Caki2 (cell line): ENCODE measurements at regions not wholly inside any gene's neighbourhood (a gene's known extent, or its start where the extent isn't known, plus 50 kb on each side); places are given as distances from the start of the nearest gene placed in this dataset.

Experiments used
- DNase-seq: peaks from one replicate; pipeline ENCODE4 v3.0.0-alpha.2; 2015; ENCODE audit warnings: low read depth
- in situ Hi-C: cut with HindIII; loops from 2 replicates; pipeline ENCODE4 v1.10.0; 2016; ENCODE audit warnings: low sequenced_read_pairs, low pct_unique_long_range_greater_than_20kb, mixed read lengths

DNA sequence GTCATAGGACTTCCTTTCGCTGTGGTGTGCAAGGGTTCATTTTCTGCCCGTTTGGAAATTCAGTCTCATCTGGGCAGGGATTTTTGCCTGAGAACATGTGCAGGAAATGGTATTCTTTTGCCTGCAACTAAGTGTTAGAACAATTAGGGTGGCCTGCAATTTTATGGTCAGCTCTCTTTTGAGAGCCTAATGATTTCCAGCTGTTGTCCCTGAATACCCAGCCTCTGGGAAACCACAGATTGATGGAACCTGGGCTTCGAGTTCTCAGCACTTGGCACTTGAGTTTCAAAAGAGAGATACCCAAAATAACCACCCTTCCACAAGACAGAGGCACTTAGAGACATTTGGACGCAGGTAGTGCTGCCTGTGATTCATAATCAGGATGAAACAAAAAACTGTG is 217.2 kb upstream of the FOXA2 start:
- in situ Hi-C loops = no loop called here
- no peak for DNase-seq

DNA sequence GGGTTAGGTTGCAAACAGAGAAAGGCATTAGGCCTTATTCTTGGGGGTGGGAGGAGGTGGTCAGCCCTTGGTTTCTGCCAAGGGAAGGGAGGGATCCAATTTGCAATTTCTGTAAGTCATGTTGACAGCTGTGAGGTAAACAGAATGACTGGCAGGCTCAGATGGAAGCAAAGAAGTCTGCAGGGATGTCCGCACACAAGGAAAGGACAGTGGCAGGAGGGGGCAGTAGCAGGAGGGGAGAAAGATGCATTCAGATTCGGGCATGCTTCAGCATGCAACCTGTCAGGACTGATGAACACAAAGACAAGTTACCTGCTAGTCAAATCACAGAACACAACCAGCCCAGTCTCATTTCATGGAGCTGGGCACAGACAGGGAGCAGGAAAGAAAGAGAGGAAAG is 217.9 kb upstream of the FOXA2 start:
- in situ Hi-C loops = no loop called here
- DNase-seq = no peak

DNA sequence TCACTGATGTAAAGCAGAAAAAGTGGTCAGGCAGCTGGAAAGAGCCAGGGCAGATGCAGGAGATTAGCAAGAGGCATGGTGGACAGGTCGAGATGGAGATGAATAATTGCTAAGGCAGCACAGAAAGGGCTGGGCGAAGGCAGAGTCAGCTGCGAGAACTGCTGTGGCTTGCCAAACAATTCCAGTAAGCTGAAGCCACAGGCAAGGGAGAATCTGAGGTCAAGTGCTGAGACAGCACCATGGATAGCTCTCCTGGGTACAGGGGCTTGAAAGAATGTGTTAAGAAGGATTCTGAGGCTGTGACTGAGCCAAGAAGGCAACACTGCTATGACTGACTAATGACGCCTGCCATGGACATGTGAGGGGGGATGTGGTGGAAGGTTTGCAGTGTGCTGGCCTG is 220.8 kb upstream of the FOXA2 start:
- peak; percentile 32 for DNase-seq
- in situ Hi-C loops = no loop called here

DNA sequence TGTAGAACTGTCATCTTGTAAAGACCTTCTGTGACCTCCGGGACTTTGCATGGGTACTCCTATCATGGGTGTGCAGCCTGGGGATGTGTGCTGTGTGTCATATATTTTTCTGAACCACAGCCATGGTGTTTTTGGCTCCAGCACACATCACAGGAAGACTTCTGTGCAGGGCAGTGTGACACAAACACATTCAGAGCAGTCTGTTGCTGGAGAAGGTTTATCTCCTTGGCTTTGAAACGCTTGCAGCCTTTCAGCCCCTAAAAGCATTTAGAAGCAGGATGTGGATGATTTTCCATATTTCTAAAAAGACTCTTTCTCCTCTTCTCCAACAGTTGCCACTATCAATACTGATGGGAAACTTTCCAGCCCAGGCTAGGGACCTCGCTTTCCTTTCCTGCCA is 221.6 kb upstream of the FOXA2 start:
- in situ Hi-C loops = no loop called here

DNA sequence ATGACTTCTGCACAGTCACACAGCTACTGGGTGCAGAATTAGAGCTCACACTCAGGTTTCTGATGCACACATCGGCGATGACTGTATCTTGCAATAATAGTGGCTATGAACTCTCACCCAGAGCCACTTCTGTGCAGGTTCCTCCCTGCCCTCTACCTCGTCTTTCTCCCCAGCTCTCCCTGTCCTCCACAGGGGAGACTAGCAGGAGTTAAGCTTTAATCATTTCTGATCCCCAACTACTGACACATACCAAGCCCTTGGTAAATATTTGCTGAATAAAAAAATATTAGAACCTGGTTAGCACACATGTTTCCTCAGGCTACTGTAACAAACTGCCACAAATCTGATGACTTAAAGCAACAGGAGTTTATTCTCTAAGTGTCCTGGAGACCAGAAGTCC is 222.7 kb upstream of the FOXA2 start:
- DNase-seq = no peak
- in situ Hi-C loops = no loop called here

More for the DNA sequence above, 221.6 kb upstream of the FOXA2 start:
- no peak for DNase-seq

DNA sequence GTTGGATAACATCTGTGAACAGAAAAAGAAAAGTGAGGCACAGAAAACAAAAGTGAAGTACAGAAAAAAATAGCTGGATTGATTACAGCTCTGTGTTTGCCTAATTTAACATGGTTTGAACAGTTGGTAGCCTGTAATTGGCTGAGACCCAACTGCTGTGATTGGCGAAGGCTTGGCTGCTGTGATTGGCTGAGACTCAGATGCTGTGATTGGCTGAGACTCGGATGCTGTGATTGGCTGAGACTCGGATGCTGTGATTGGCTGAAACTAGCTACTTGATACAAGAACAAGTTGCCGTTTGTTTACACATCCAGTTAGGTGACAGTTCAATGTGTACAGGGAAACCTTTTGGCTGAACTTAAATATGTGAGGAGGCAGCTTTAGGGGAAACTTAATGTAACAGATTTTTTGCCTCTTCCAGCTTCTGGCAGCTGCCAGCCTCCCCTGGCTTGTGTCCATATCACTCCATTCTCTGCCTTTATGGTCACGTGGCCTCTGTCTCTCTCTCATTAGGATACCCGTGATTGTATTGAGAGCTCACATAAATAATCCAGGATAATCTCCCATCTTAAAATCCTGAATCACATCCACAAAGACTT is 223.4 kb upstream of the FOXA2 start:
- in situ Hi-C loops = no loop called here
- no peak for DNase-seq

DNA sequence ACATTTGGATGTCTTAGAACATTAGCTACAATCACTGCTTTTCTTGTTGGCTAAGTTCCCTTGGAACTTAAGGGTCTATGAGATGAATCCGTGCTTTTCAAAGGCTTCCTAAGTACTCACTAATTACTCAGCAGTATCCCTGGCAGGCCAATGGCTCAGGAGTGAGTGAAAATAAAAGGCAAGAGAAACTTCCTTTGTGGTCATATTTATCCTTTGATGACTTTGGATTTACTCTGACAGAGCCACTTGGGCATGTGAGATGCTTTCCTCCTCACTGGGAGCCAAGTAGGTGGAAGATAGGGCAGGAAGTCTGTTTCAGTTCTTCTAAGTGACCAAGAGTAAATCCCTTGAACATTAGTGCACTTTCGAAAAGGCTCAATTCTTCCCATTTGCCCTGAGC is 224.3 kb upstream of the FOXA2 start:
- in situ Hi-C loops = no loop called here
- no peak for DNase-seq

DNA sequence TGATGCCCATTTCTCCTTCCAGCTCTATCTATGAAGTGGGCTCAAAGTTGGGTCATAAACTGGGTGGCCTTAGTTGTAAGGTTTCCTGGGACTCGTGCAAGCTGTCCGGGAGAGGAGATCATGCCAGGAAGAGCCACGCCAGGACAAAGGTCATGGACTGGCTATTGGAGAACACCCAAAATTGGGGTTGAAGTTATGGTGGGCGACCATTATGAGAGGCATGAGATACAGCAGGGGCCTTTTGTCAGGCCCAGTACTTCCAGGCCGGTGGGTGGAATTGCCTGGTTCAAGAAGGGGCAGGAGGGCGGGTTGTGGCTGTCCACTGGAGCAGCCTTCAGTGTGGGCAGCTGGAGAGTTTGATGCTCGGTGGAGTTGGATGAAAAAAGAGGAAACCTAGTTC is 225.1 kb upstream of the SSTR4 start:
- no peak for DNase-seq
- in situ Hi-C loops = no loop called here

DNA sequence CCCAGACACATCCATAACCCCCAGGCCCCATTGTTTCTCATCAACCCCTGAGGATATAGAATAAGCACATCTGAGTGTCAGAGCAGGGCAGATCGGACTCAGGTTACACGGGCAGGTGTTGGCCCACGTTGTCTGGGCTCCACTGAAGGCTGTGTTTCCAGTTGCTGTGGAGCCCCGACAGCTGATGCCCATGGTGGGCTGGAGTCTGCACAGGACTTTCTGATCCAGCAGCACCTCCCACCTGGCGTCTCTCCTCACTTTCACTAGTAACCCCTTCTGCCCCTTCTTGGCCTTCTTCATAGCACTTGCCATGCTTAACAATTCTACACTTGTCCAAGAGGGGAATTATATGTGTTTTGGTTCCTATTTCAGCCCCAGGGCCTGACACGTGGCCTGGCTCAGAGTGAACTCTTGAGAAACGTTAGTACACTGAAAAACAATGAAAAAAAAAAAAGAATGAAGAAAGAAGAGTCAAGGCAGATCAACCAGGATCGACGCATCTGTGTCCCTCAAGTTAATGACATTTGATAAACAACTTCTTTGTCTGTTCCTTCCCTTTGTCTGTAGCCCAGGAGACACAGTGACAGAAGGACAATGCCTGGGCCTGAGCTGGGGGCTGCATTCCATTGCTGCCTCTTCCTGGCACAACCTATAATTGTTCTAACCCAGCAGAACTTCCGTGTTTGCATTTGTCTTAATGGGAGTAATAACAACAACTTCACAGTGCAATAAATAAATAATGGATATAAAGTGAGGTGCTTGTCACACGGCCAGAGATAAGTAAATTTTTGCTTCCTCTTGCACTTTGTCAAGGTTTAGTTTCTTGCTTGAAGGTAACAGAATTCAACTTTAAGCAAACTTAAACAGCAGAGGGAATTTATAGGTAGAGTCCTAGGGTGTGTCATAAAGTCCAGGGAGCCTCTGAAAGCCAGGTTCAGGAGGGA is 224.2 kb upstream of the SSTR4 start:
- in situ Hi-C loops = no loop called here
- DNase-seq = no peak

DNA sequence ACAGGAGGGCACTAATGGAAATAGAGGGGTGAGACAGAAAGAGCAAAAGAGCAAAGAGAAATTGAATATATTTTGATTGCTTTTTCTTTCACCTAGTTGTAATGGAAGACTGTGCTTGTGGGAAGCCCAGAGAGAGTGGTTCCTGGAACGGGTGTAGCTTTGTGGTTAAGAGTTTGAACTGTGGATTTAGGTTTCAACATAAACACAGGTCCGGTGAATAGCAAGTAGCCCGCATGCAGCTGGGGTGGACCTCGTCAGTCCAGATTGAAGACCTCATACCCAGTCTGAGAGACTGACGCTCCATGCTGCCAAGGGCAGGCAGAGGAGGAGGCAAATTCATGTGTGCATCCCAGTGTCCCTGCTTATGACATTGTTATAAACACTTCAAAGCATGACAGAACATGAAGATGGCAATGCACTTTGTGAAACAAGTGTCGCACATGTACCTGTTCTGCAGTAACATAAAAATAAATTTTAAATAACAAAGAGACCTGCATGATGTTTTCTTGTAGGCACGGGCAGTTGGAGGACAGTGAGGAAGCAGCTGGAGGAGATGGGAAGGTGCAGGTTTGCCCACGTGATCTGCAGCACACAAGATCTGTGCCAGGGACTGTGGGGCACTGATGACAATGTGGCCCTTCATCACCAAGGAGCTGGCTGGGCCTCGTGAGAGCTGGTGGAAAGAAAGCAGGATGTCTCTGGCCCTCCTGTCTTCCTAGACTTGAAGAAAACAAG is 220.5 kb upstream of the SSTR4 start:
- in situ Hi-C loops = no loop called here
- DNase-seq = no peak

DNA sequence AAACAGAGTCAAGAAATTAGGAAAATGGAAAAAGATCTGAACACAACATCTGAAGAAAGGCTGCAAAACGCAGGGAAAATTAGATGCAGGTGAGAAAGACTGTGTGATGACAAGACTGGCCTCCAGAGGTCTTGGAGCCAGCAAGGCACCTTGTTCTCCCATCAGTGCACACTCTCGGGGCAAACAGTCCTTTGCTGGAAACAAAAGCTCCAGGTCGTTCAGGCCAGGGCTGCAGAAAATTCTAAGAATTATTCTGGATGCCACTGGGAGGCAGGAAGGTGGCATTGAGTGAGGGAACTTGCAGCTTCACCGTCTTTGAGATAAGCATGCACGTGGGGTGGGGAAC is 219.9 kb upstream of the SSTR4 start:
- in situ Hi-C loops = no loop called here
- DNase-seq = no peak

DNA sequence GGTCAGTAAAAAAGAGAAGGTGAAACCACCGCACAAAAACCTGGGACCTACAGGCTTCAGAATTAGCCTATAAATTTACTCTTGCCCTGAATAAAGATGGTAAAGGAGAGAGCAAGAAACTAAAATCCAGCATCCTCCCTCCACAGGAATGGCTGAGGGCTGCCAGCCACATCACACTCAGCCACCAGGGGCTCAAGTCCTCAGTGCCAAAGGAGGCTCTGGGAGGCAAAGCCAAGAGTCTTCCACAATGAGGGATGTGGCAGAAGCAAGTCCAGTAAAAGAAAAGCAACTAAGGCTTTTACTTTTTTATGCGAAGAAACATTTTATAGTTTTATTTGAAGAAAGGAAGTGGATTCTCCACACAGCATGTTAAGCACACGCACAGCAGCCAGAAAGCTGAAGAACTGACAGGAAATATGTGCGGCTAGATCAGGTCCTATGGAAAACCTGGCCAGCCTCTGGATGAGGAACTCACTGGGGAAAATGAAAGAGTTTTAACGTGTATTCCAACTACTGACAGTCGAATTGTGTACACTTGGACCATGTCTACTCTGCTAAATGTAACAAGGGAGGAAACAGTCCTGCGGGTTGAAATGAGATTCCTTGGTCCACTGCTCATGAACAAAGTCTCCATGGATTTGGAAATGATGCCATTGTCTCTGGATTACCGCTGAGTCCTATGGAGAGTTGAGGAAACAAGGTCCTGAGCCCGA is 219.4 kb upstream of the SSTR4 start:
- DNase-seq = no peak

DNA sequence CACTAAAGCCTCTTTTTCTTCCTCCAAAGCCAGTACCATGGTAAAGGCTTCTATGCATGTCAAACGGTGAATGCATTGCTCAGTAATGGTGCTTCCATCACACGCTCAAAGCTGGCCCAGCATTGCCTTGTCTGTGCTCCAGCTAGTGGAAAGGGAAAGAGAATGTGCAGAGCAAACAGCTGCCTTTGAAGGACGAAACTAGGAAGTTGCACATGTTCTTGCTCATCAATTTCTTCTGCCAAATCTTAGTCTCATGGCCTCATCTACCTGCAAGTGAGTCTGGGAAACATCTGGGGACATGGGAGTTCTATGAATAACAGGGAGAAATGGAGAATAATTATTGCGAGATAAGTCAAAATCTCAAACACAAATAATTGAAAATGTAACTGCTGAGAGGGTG is 216.5 kb upstream of the SSTR4 start:
- in situ Hi-C loops = no loop called here
- DNase-seq = no peak

More for the DNA sequence above, 219.4 kb upstream of the SSTR4 start:
- in situ Hi-C loops = no loop called here

DNA sequence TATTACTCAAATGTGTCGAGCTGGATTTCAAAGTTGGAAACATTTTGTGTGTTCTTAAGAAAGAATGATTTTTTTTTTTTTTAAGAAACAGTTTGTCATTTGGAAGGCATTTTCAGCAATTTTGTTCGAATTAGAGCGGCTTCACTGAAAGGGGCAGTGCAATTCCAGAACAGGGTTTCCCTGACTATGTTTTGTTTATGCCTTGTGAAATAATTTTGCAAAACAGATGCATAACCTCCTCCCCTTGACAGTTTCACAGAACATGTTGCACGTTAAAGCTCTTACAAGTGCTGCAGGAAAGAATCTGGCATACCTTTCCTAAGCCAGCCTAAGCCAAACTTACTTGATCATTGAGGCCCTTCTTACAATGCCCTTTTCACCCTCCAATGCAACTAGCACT is 216.0 kb upstream of the SSTR4 start:
- in situ Hi-C loops = no loop called here

DNA sequence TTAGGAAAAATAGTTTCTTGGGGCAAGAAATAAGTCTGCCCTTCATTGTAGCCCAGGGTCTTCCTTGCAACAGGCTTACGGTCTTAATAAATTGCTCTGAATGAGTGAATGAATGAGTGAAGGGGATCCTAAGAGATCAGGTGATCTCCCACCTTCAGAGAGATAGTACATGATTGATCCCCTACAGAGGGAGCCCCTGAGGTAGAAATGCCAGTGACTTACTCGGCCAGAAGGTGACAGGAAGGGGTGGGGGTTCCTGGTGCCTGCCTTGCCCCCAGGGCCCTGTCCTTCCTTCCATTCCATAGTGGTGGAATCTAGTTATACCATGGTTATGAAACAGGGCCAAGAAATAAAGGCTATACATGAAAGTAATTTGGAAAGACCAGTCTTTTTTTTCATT is 215.3 kb upstream of the SSTR4 start:
- no peak for DNase-seq
- in situ Hi-C loops = no loop called here

More for the DNA sequence above, 216.0 kb upstream of the SSTR4 start:
- DNase-seq = no peak

DNA sequence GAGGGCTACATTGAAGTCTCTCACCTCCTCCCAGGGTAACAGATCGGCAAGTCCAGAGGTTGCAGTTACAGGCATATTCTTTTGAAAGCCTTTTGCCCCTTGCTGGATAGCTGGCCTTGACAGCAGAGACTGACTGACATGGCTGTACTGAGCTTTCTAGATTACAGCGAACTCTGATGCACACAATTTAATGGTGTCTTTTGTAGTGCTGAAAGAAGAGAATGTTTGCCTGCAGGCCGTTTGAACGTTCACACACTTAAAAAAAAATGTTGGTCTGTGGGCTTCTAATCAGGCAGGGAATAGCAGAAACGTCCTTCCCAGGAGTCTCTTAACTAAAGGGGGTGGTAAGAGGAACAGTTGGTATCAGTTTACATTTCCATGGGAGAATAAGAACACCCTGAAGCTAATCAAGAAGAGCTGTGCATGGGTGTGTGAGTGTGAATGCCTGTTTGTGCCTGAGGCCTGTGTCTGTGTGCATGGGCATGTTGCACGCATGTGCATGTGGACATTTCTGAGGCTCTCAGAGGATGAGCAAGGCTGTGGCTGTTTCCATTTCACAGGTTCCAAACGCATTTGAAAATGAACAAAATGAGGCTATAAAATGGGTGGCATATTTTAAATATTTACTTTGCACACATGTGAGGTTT is 213.9 kb upstream of the SSTR4 start:
- in situ Hi-C loops = no loop called here
- no peak for DNase-seq

DNA sequence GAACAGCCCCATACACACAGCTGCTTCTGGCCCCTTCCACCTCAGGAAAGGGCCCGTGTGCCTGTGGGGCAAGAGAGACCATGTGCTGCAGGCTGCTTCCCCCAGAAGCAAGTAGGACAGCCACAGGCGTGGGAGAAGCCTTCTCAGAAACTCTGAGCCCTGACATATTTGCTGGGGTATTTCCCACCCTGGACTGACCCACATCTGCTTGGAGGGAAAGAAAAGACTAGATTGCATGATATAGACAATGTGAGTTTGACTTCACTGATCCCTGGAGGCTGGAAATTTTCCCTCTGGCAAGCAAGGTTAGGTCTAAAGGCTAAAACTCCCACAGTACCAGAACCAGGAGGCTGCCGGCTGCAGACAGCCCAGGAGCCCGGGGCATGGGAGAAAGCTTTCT is 213.3 kb upstream of the SSTR4 start:
- in situ Hi-C loops = no loop called here

DNA sequence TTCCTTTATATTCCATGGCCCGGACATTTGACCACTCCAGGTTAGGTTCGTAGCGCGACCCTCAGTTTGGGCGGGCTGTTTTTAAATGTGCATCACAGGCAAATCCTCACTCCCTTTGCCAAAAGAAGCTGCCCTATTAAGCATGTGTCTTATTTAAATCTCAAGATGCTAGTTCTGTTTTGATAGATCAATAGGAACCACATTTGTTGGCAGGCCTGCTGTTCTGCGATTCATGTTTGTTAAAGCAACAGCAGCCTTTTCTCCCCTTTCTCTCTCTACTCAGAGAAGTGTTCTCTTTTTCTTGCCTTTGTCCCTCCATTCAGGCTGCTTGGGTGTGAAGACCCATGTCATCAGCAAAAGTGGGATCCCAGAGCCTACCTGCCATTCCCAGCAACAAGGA is 212.0 kb upstream of the SSTR4 start:
- no peak for DNase-seq
- in situ Hi-C loops = no loop called here

More for the DNA sequence above, 213.3 kb upstream of the SSTR4 start:
- DNase-seq = no peak
